ENCODE measurements at regions not wholly inside any gene's neighbourhood (a gene's known extent, or its start where the extent isn't known, plus 50 kb on each side); places are given as distances from the start of the nearest gene placed in this dataset.

DNA sequence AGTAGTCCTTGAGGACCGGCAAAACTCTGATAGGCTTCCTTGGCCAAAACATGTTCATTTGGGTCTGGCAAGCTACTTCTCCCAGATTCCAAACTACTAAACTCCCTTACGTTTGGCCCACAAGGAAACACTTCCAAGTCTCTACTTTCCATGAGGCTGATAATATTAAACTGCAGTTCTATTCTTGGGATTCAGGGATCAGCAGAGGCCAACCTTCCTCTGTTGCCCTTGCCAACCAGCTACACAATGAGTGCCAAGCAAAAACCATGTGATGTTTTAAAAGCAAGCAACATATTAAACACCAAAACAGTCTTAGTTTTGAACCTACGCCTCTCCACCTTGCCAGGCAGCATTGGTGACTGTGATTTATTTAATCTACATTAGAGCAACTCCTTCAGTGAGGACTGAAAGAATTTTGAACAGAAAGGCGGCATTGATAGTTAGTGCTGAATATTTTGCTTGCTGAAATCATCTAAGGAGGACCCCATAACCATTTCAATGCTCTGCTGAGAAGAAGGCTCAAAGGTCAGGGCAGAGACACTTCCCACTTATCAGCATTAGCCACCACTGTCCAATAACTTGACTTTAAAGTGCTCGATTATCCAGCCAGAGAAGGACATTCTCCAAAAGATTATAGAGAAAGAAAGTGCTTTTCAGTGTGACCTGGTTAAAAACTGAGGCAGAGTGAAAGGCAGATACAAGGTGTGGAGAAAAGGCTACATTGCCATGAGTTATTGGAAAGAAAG lies 287.1 kb downstream of the TBC1D4 start (continued):
- TF ChIP-seq CTCF (IDR thresholded peaks at IDR 0.05): no peak
- TF ChIP-seq ZBTB33 (IDR thresholded peaks at IDR 0.05; ENCODE audit: borderline replicate concordance, low read depth): no peak
- no peak for TF ChIP-seq JUND (IDR thresholded peaks at IDR 0.05)
- TF ChIP-seq ELF1 (IDR thresholded peaks at IDR 0.05): no peak
- TF ChIP-seq TCF12 (IDR thresholded peaks at IDR 0.05): no peak
- no peak for TF ChIP-seq TAF1 (IDR thresholded peaks at IDR 0.05; ENCODE audit: borderline replicate concordance, low read depth, low read length)

GRCh38 chr13:75186379-75186778 lies 295.6 kb downstream of the TBC1D4 start:
- ChIA-PET CTCF (interaction anchor here (1.5 kb wide), 1 partner anchor 9 kb away, joined by 3 read pairs; no protein-coding TSS in a partner anchor), POLR2A (no interaction called here)
- H2AFZ ChIP-seq (ENCODE audit: low read depth): no peak overlapping the region
- no peaks in the 10 kb centered on the region for H3K9me2 ChIP-seq
- 28% methylated on average over 2 of the region's 2 CpGs for WGBS (ENCODE audit: low lambda C conversion rate)
- H3K9ac ChIP-seq: no peak overlapping the region
- H3F3A ChIP-seq (replicated peaks; ENCODE audit: insufficient read depth): peaks cover 8% of the 10 kb centered on the region
- DNase-seq: no peak
- no peak overlapping the region for H3K4me3 ChIP-seq (ENCODE audit: low read depth in 2 of 2, low read length in 1 of 2)
- H3K36me3 ChIP-seq (replicated peaks in 1 of 2; ENCODE audit: control insufficient read depth in 1 of 2, insufficient read depth in 2 of 2, low read length in 1 of 2): no peaks in the 10 kb centered on the region
- H3K27me3 ChIP-seq (ENCODE audit: insufficient read depth): no peaks in the 10 kb centered on the region
- H4K20me1 ChIP-seq (ENCODE audit: insufficient read depth): no peaks in the 10 kb centered on the region
- H3K9me3 ChIP-seq: no peaks in the 10 kb centered on the region
- no peaks in the 10 kb centered on the region for H3K79me2 ChIP-seq (ENCODE audit: insufficient read depth)
- no peaks in the 10 kb centered on the region; a peak in 1 of 4 replicates for H3K4me1 ChIP-seq (ENCODE audit: control insufficient read depth in 1 of 2, insufficient read depth in 2 of 2, low read depth in 1 of 2, low read length in 1 of 2)
- no peak overlapping the region for H3K27ac ChIP-seq (ENCODE audit: low read depth in 2 of 2, low read length in 1 of 2)
- no peak overlapping the region for H3K4me2 ChIP-seq
- no peak for TF ChIP-seq RCOR1 (IDR thresholded peaks at IDR 0.05; ENCODE audit: low read length)
- no peak for TF ChIP-seq NRF1 (IDR thresholded peaks at IDR 0.05; ENCODE audit: low read depth, low read length)
- TF ChIP-seq FOSL2 (IDR thresholded peaks at IDR 0.05; ENCODE audit: borderline replicate concordance, low read depth): no peak
- no peak for TF ChIP-seq CTCF (IDR thresholded peaks at IDR 0.05)
- TF ChIP-seq MEF2A (IDR thresholded peaks at IDR 0.05; ENCODE audit: borderline replicate concordance, low read depth): no peak
- TF ChIP-seq GATA2 (CRISPR knock-in tag; IDR thresholded peaks at IDR 0.05): no peak
- no peak for TF ChIP-seq RAD21 (IDR thresholded peaks at IDR 0.05; ENCODE audit: low read length)
- TF ChIP-seq RXRA (IDR thresholded peaks at IDR 0.05; ENCODE audit: borderline replicate concordance, low read depth): no peak
- no peak for TF ChIP-seq ELF1 (IDR thresholded peaks at IDR 0.05)
- TF ChIP-seq SMC3 (IDR thresholded peaks at IDR 0.05; ENCODE audit: low read depth, low read length): no peak
- TF ChIP-seq POLR2AphosphoS5 (IDR thresholded peaks at IDR 0.05; ENCODE audit: low read depth, low read length): no peak
- TF ChIP-seq RFX5 (IDR thresholded peaks at IDR 0.05; ENCODE audit: low read length): no peak
- TF ChIP-seq TEAD4 (IDR thresholded peaks at IDR 0.05; ENCODE audit: borderline replicate concordance, insufficient read depth): no peak
- no peak for TF ChIP-seq PBX3 (IDR thresholded peaks at IDR 0.05)
